ENCODE measurements at regions not wholly inside any gene's neighbourhood (a gene's known extent, or its start where the extent isn't known, plus 50 kb on each side); places are given as distances from the start of the nearest gene placed in this dataset.

GRCh38 chr5:68924481-68925145 is 169.2 kb upstream of the SLC30A5 start:
- H3K9ac ChIP-seq (ENCODE audit: low read length), result no peak overlapping the region
- H3K27me3 ChIP-seq (ENCODE audit: insufficient read depth, low read length), result no peaks in the 10 kb centered on the region
- H3K9me2 ChIP-seq (ENCODE audit: low read depth, low read length), result no peaks in the 10 kb centered on the region
- no peak overlapping the region for H3K27ac ChIP-seq (ENCODE audit: low read depth, low read length, poor library complexity, severe bottlenecking)
- no peak overlapping the region for H2AFZ ChIP-seq (ENCODE audit: low read length)
- TF ChIP-seq CTCF (IDR thresholded peaks at IDR 0.05; ENCODE audit: low read length) (no peak), EZH2 (IDR thresholded peaks at IDR 0.05; ENCODE audit: borderline replicate concordance, low read length) (no peak)
- H3K36me3 ChIP-seq (ENCODE audit: insufficient read depth, low read length), result no peaks in the 10 kb centered on the region
- no peak overlapping the region for H3K4me3 ChIP-seq (ENCODE audit: low read depth, low read length, poor library complexity, severe bottlenecking)
- H3F3A ChIP-seq (ENCODE audit: insufficient read depth, low read length), result no peaks in the 10 kb centered on the region
- H4K20me1 ChIP-seq (ENCODE audit: insufficient read depth, low read length), result no peaks in the 10 kb centered on the region
- no peaks in the 10 kb centered on the region for H3K4me1 ChIP-seq (ENCODE audit: insufficient read depth, low read length, severe bottlenecking)
- no peaks in the 10 kb centered on the region for H3K79me2 ChIP-seq (ENCODE audit: insufficient read depth, low read length)
- H3K9me3 ChIP-seq (ENCODE audit: low read length), result no peaks in the 10 kb centered on the region
- H3K4me2 ChIP-seq (ENCODE audit: low read length), result no peak overlapping the region

GRCh38 chr5:68928617-68929302 is 165.1 kb upstream of the SLC30A5 start:
- no peak overlapping the region for H3K27ac ChIP-seq (ENCODE audit: low read depth, low read length, poor library complexity, severe bottlenecking)
- no peaks in the 10 kb centered on the region for H3K9me2 ChIP-seq (ENCODE audit: low read depth, low read length)
- H3K4me1 ChIP-seq (ENCODE audit: insufficient read depth, low read length, severe bottlenecking), result no peaks in the 10 kb centered on the region
- H3K9me3 ChIP-seq (ENCODE audit: low read length), result peaks cover 14% of the 10 kb centered on the region
- H3K36me3 ChIP-seq (ENCODE audit: insufficient read depth, low read length), result no peaks in the 10 kb centered on the region
- H3K4me3 ChIP-seq (ENCODE audit: low read depth, low read length, poor library complexity, severe bottlenecking), result no peak overlapping the region
- no peak overlapping the region for H3K9ac ChIP-seq (ENCODE audit: low read length)
- no peaks in the 10 kb centered on the region for H4K20me1 ChIP-seq (ENCODE audit: insufficient read depth, low read length)
- H3F3A ChIP-seq (ENCODE audit: insufficient read depth, low read length), result no peaks in the 10 kb centered on the region
- no peak overlapping the region for H2AFZ ChIP-seq (ENCODE audit: low read length)
- no peak overlapping the region for H3K4me2 ChIP-seq (ENCODE audit: low read length)
- TF ChIP-seq EZH2 (IDR thresholded peaks at IDR 0.05; ENCODE audit: borderline replicate concordance, low read length) (no peak), CTCF (IDR thresholded peaks at IDR 0.05; ENCODE audit: low read length) (no peak)
- no peaks in the 10 kb centered on the region for H3K79me2 ChIP-seq (ENCODE audit: insufficient read depth, low read length)
- no peaks in the 10 kb centered on the region for H3K27me3 ChIP-seq (ENCODE audit: insufficient read depth, low read length)

GRCh38 chr5:68930139-68930538 is 163.7 kb upstream of the SLC30A5 start:
- TF ChIP-seq EZH2 (IDR thresholded peaks at IDR 0.05; ENCODE audit: borderline replicate concordance, low read length) (no peak), CTCF (IDR thresholded peaks at IDR 0.05; ENCODE audit: low read length) (no peak)
- no peak overlapping the region for H3K4me2 ChIP-seq (ENCODE audit: low read length)
- H3K9ac ChIP-seq (ENCODE audit: low read length), result no peak overlapping the region
- H3K9me3 ChIP-seq (ENCODE audit: low read length), result peaks cover 14% of the 10 kb centered on the region
- H2AFZ ChIP-seq (ENCODE audit: low read length), result no peak overlapping the region
- no peaks in the 10 kb centered on the region for H3K36me3 ChIP-seq (ENCODE audit: insufficient read depth, low read length)
- H3K27me3 ChIP-seq (ENCODE audit: insufficient read depth, low read length), result no peaks in the 10 kb centered on the region
- H3K27ac ChIP-seq (ENCODE audit: low read depth, low read length, poor library complexity, severe bottlenecking), result no peak overlapping the region
- H3K4me1 ChIP-seq (ENCODE audit: insufficient read depth, low read length, severe bottlenecking), result no peaks in the 10 kb centered on the region
- H4K20me1 ChIP-seq (ENCODE audit: insufficient read depth, low read length), result no peaks in the 10 kb centered on the region
- no peaks in the 10 kb centered on the region for H3F3A ChIP-seq (ENCODE audit: insufficient read depth, low read length)
- no peaks in the 10 kb centered on the region for H3K9me2 ChIP-seq (ENCODE audit: low read depth, low read length)
- no peaks in the 10 kb centered on the region for H3K79me2 ChIP-seq (ENCODE audit: insufficient read depth, low read length)
- no peak overlapping the region for H3K4me3 ChIP-seq (ENCODE audit: low read depth, low read length, poor library complexity, severe bottlenecking)
